ENCODE measurements at regions not wholly inside any gene's neighbourhood (a gene's known extent, or its start where the extent isn't known, plus 50 kb on each side); places are given as distances from the start of the nearest gene placed in this dataset.

- TF ChIP-seq CTCF (IDR thresholded peaks at IDR 0.05): no peak
- TF ChIP-seq EZH2 (IDR thresholded peaks at IDR 0.05): no peak
Observed at GRCh38 chr18:72089432-72089831, 454.7 kb downstream of the CBLN2 start.
